ENCODE measurements at regions not wholly inside any gene's neighbourhood (a gene's known extent, or its start where the extent isn't known, plus 50 kb on each side); places are given as distances from the start of the nearest gene placed in this dataset.

GRCh38 chr6:145006914-145007313 is 721.8 kb downstream of the UTRN start:
- no peak for TF ChIP-seq CTCF (IDR thresholded peaks at IDR 0.05)
- TF ChIP-seq POLR2A (IDR thresholded peaks at IDR 0.05) = no peak

All from upper lobe of left lung (tissue), 4 donors.